CD8-positive, alpha-beta memory T cell (primary cell): ENCODE measurements at regions not wholly inside any gene's neighbourhood (a gene's known extent, or its start where the extent isn't known, plus 50 kb on each side); places are given as distances from the start of the nearest gene placed in this dataset.

Experiments used
- CTCF ChIA-PET: fragments of 350-600 bp; sonication (Branson Sonifier 250); formaldehyde crosslinking; loops from one replicate; lab custom pipeline; 2021; ENCODE audit warnings: antibody characterized with exemption; lab: Charles Lee
- POLR2A ChIA-PET: fragments of 350-600 bp; sonication (Branson Sonifier 250); formaldehyde crosslinking; loops from one replicate; lab custom pipeline; 2021; ENCODE audit warnings: antibody characterized with exemption; lab: Charles Lee
- DNase-seq, 5 donors: peaks; one replicate each; pipeline versions ENCODE4 v3.0.0 to v3.0.0-alpha.2; 2020 to 2022; ENCODE audit warnings: mixed read lengths in 1 of 5
- H3K27ac ChIP-seq: one replicate; pipeline ENCODE4 v1.7.0; 2013; ENCODE audit warnings: low read depth, mild to moderate bottlenecking, low read length, moderate library complexity
- H3K27me3 ChIP-seq: 2 replicates; pipeline ENCODE4 v1.7.0; 2013; ENCODE audit warnings: low read length, mild to moderate bottlenecking; ENCODE audit not compliant: insufficient read depth, poor library complexity, severe bottlenecking
- H3K36me3 ChIP-seq: 2 replicates; pipeline ENCODE4 v1.7.0; 2013; ENCODE audit warnings: mild to moderate bottlenecking, low read length, moderate library complexity; ENCODE audit not compliant: insufficient read depth
- H3K4me1 ChIP-seq: 2 replicates; pipeline ENCODE4 v1.7.0; 2013; ENCODE audit warnings: mild to moderate bottlenecking, low read length, moderate library complexity; ENCODE audit not compliant: insufficient read depth
- H3K4me3 ChIP-seq: 2 replicates; pipeline ENCODE4 v1.7.0; 2013; ENCODE audit warnings: mild to moderate bottlenecking, low read length
- H3K9me3 ChIP-seq: 2 replicates; pipeline ENCODE4 v1.7.0; 2013; ENCODE audit warnings: mild to moderate bottlenecking, low read length
- H3K27ac Mint-ChIP-seq, 8 donors: one replicate each; pipeline ENCODE4 v1.8.0; 2020 to 2021; ENCODE audit warnings: mixed read lengths in 8 of 8, mild to moderate bottlenecking in 6 of 8, inconsistent platforms in 3 of 8, moderate library complexity in 3 of 8
- H3K27me3 Mint-ChIP-seq, 2 donors: one replicate each; pipeline ENCODE4 v1.8.0; 2020 to 2021; ENCODE audit warnings: mixed read lengths in 2 of 2, mild to moderate bottlenecking in 1 of 2, moderate library complexity in 1 of 2
- H3K36me3 Mint-ChIP-seq, 3 donors: one replicate each; pipeline ENCODE4 v1.8.0; 2020 to 2021; ENCODE audit warnings: mixed read lengths in 3 of 3, inconsistent platforms in 1 of 3, mild to moderate bottlenecking in 1 of 3
- H3K4me1 Mint-ChIP-seq, 3 donors: one replicate each; pipeline ENCODE4 v1.8.0; 2020 to 2021; ENCODE audit warnings: mixed read lengths in 3 of 3, inconsistent platforms in 1 of 3, mild to moderate bottlenecking in 1 of 3
- H3K4me3 Mint-ChIP-seq, 7 donors: one replicate each; pipeline ENCODE4 v1.8.0; 2020 to 2021; ENCODE audit warnings: mixed read lengths in 7 of 7, mild to moderate bottlenecking in 6 of 7, moderate library complexity in 4 of 7, inconsistent platforms in 2 of 7
- H3K9me3 Mint-ChIP-seq, 5 donors: one replicate each; pipeline ENCODE4 v1.8.0; 2020 to 2022; ENCODE audit warnings: mixed read lengths in 5 of 5, mild to moderate bottlenecking in 3 of 5, moderate library complexity in 2 of 5, inconsistent platforms in 1 of 5

- POLR2A ChIA-PET: no interaction called here
- Mint-ChIP-seq H3K27ac (no peak overlapping the region), H3K9me3 (peaks cover 0 to 3% (median 0%) of the 10 kb centered on the region in 5 donors), H3K4me3 (no peak overlapping the region), H3K27me3 (peaks cover 8 to 18% of the 10 kb centered on the region in 2 donors), H3K4me1 (no peaks in the 10 kb centered on the region), H3K36me3 (no peaks in the 10 kb centered on the region)
- Histone ChIP-seq H3K4me3 (no peak overlapping the region), H3K9me3 (no peaks in the 10 kb centered on the region), H3K27ac (no peak overlapping the region), H3K27me3 (no peaks in the 10 kb centered on the region), H3K36me3 (no peaks in the 10 kb centered on the region), H3K4me1 (no peaks in the 10 kb centered on the region)
- CTCF ChIA-PET: no interaction called here
- no peak for DNase-seq
These were observed 348.5 kb downstream of the PTPRU start for GRCh38 chr1:29584776-29585175.

GRCh38 chr1:29584362-29584761 lies 348.0 kb downstream of the PTPRU start:
- no peaks in the 10 kb centered on the region for H3K9me3 ChIP-seq
- Mint-ChIP-seq H3K36me3 (no peaks in the 10 kb centered on the region), H3K4me1 (no peaks in the 10 kb centered on the region), H3K27me3 (peaks cover 8 to 16% of the 10 kb centered on the region in 2 donors), H3K4me3 (no peak overlapping the region), H3K9me3 (peaks cover 0 to 3% (median 0%) of the 10 kb centered on the region in 5 donors), H3K27ac (no peak overlapping the region)
- H3K4me3 ChIP-seq: no peak overlapping the region
- ChIA-PET POLR2A (no interaction called here), CTCF (no interaction called here)
- H3K27ac ChIP-seq: no peak overlapping the region
- no peaks in the 10 kb centered on the region for H3K4me1 ChIP-seq
- H3K36me3 ChIP-seq: no peaks in the 10 kb centered on the region
- H3K27me3 ChIP-seq: no peaks in the 10 kb centered on the region
- DNase-seq: no peak

- Mint-ChIP-seq H3K27me3 (peaks cover 7 to 16% of the 10 kb centered on the region in 2 donors), H3K36me3 (no peaks in the 10 kb centered on the region), H3K4me1 (no peaks in the 10 kb centered on the region), H3K9me3 (peaks cover 0 to 3% (median 0%) of the 10 kb centered on the region in 5 donors), H3K27ac (no peak overlapping the region), H3K4me3 (no peak overlapping the region)
- DNase-seq: no peak
- POLR2A ChIA-PET: no interaction called here
- H3K4me3 ChIP-seq: no peak overlapping the region
- CTCF ChIA-PET: no interaction called here
- no peaks in the 10 kb centered on the region for H3K27me3 ChIP-seq
- no peaks in the 10 kb centered on the region for H3K4me1 ChIP-seq
- H3K27ac ChIP-seq: no peak overlapping the region
- H3K9me3 ChIP-seq: no peaks in the 10 kb centered on the region
- no peaks in the 10 kb centered on the region for H3K36me3 ChIP-seq
These were observed 347.4 kb downstream of the PTPRU start for GRCh38 chr1:29583727-29584126.

- Histone ChIP-seq H3K27ac (no peak overlapping the region), H3K4me3 (no peak overlapping the region), H3K4me1 (no peaks in the 10 kb centered on the region), H3K27me3 (no peaks in the 10 kb centered on the region), H3K36me3 (no peaks in the 10 kb centered on the region), H3K9me3 (no peaks in the 10 kb centered on the region)
- no peaks in the 10 kb centered on the region for H3K4me1 Mint-ChIP-seq
- H3K4me3 Mint-ChIP-seq: no peak overlapping the region
- ChIA-PET CTCF (no interaction called here), POLR2A (no interaction called here)
- H3K27me3 Mint-ChIP-seq: peaks cover 5 to 11% of the 10 kb centered on the region in 2 donors
- H3K27ac Mint-ChIP-seq: no peak overlapping the region
- H3K9me3 Mint-ChIP-seq: peaks cover 0 to 3% (median 0%) of the 10 kb centered on the region in 5 donors
- no peak for DNase-seq
- no peaks in the 10 kb centered on the region for H3K36me3 Mint-ChIP-seq
These were observed 344.9 kb downstream of the PTPRU start for GRCh38 chr1:29581256-29581655.

GRCh38 chr1:29579821-29580425 lies 343.6 kb downstream of the PTPRU start:
- no peaks in the 10 kb centered on the region for H3K36me3 ChIP-seq
- no peaks in the 10 kb centered on the region for H3K27me3 ChIP-seq
- DNase-seq: no peak
- no peaks in the 10 kb centered on the region for H3K9me3 ChIP-seq
- H3K36me3 Mint-ChIP-seq: no peaks in the 10 kb centered on the region
- peaks cover 0 to 3% (median 0%) of the 10 kb centered on the region in 5 donors for H3K9me3 Mint-ChIP-seq
- no peaks in the 10 kb centered on the region for H3K4me1 ChIP-seq
- H3K27me3 Mint-ChIP-seq: peaks cover 5 to 11% of the 10 kb centered on the region in 2 donors
- ChIA-PET CTCF (no interaction called here), POLR2A (no interaction called here)
- H3K4me3 Mint-ChIP-seq: no peak overlapping the region
- no peak overlapping the region for H3K27ac ChIP-seq
- no peak overlapping the region for H3K27ac Mint-ChIP-seq
- H3K4me3 ChIP-seq: no peak overlapping the region
- H3K4me1 Mint-ChIP-seq: no peaks in the 10 kb centered on the region

GRCh38 chr1:29577512-29577911 lies 341.2 kb downstream of the PTPRU start:
- Histone ChIP-seq H3K4me1 (no peaks in the 10 kb centered on the region), H3K27me3 (no peaks in the 10 kb centered on the region), H3K9me3 (no peaks in the 10 kb centered on the region), H3K4me3 (no peak overlapping the region), H3K36me3 (no peaks in the 10 kb centered on the region), H3K27ac (no peak overlapping the region)
- Mint-ChIP-seq H3K4me3 (no peak overlapping the region), H3K27ac (no peak overlapping the region), H3K36me3 (no peaks in the 10 kb centered on the region), H3K9me3 (no peaks in the 10 kb centered on the region), H3K27me3 (peaks cover 4 to 6% of the 10 kb centered on the region in 2 donors), H3K4me1 (no peaks in the 10 kb centered on the region)
- ChIA-PET POLR2A (no interaction called here), CTCF (no interaction called here)
- no peak for DNase-seq

GRCh38 chr1:29576510-29576909 lies 340.2 kb downstream of the PTPRU start:
- POLR2A ChIA-PET: no interaction called here
- CTCF ChIA-PET: no interaction called here

GRCh38 chr1:29575826-29576225 lies 339.5 kb downstream of the PTPRU start:
- Histone ChIP-seq H3K27ac (no peak overlapping the region), H3K36me3 (no peaks in the 10 kb centered on the region), H3K27me3 (no peaks in the 10 kb centered on the region), H3K4me1 (no peaks in the 10 kb centered on the region), H3K4me3 (no peak overlapping the region), H3K9me3 (no peaks in the 10 kb centered on the region)
- DNase-seq: no peak
- Mint-ChIP-seq H3K4me1 (no peaks in the 10 kb centered on the region), H3K36me3 (no peaks in the 10 kb centered on the region), H3K9me3 (no peaks in the 10 kb centered on the region), H3K27ac (no peak overlapping the region), H3K27me3 (peaks cover 3 to 14% of the 10 kb centered on the region in 2 donors), H3K4me3 (no peak overlapping the region)
- ChIA-PET CTCF (no interaction called here), POLR2A (no interaction called here)

More at GRCh38 chr1:29576510-29576909, 340.2 kb downstream of the PTPRU start:
- Mint-ChIP-seq H3K36me3 (no peaks in the 10 kb centered on the region), H3K4me1 (no peaks in the 10 kb centered on the region), H3K27me3 (peaks cover 1 to 14% of the 10 kb centered on the region in 2 donors), H3K9me3 (no peaks in the 10 kb centered on the region), H3K4me3 (no peak overlapping the region), H3K27ac (no peak overlapping the region)
- DNase-seq: no peak
- Histone ChIP-seq H3K36me3 (no peaks in the 10 kb centered on the region), H3K27me3 (no peaks in the 10 kb centered on the region), H3K27ac (no peak overlapping the region), H3K9me3 (no peaks in the 10 kb centered on the region), H3K4me1 (no peaks in the 10 kb centered on the region), H3K4me3 (no peak overlapping the region)
